ENCODE measurements at regions not wholly inside any gene's neighbourhood (a gene's known extent, or its start where the extent isn't known, plus 50 kb on each side); places are given as distances from the start of the nearest gene placed in this dataset.
"Not testable (repeated sequence)": the region's sequence is repeated elsewhere in the genome, so short reads cannot be mapped to it uniquely, and the experiment has no call there.

GRCh38 chr3:63719796-63720445 lies 67.4 kb downstream of the SNTN start:
- Histone ChIP-seq H3K4me1 (ENCODE audit: insufficient read depth, insufficient read length) (no peaks in the 10 kb centered on the region), H3K27me3 (ENCODE audit: insufficient read depth, insufficient read length) (no peaks in the 10 kb centered on the region), H3K4me3 (ENCODE audit: insufficient read length, low read depth) (no peak overlapping the region), H3K9ac (ENCODE audit: insufficient read length, low read depth) (no peak overlapping the region), H3K9me3 (ENCODE audit: insufficient read depth, low read length) (no peaks in the 10 kb centered on the region), H3K36me3 (ENCODE audit: insufficient read depth, insufficient read length, low read length) (no peaks in the 10 kb centered on the region)
- no peak for DNase-seq (ENCODE audit: low read depth, low spot score)
- TF ChIP-seq SUZ12 (IDR thresholded peaks at IDR 0.05; ENCODE audit: extremely low read depth, insufficient read depth, insufficient read length) (no peak), ZNF274 (IDR thresholded peaks at IDR 0.05; ENCODE audit: low read depth, low read length) (no peak), YY1 (IDR thresholded peaks at IDR 0.05; ENCODE audit: insufficient read depth, insufficient read length) (no peak)

GRCh38 chr3:63720951-63721350 lies 68.5 kb downstream of the SNTN start:
- DNase-seq (ENCODE audit: low read depth, low spot score); H3K36me3 ChIP-seq (ENCODE audit: insufficient read depth, insufficient read length, low read length); H3K9ac ChIP-seq (ENCODE audit: insufficient read length, low read depth); H3K27me3 ChIP-seq (ENCODE audit: insufficient read depth, insufficient read length); H3K4me3 ChIP-seq (ENCODE audit: insufficient read length, low read depth); H3K9me3 ChIP-seq (ENCODE audit: insufficient read depth, low read length); H3K4me1 ChIP-seq (ENCODE audit: insufficient read depth, insufficient read length): not testable (repeated sequence)

- peak; percentile 32 for DNase-seq (ENCODE audit: low read depth, low spot score)
- H3K4me3 ChIP-seq (ENCODE audit: insufficient read length, low read depth) = no peak overlapping the region
Measured at GRCh38 chr3:63724987-63725386, 72.5 kb downstream of the SNTN start.

DNA sequence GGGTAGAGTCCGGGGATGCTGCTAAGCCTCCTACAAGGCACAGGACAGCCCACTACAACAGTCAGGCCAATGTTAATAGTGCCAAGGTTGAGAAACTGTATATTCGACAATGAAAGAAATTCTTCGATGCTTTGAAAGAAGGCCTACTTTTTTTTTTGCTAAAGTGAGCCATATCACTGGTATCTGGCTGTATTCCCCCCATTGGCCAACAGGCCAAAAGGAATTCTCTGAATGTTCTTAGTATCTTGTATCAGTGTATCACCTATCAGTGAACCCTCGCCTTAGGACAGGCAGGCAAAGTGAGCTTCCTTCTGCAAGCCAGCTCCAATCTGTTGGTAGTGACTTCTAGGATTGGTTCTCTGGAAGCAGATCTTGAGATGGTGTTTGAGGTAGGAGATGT lies 74.2 kb downstream of the SNTN start:
- TF ChIP-seq SUZ12 (IDR thresholded peaks at IDR 0.05; ENCODE audit: extremely low read depth, insufficient read depth, insufficient read length) = no peak
- TF ChIP-seq ZNF274 (IDR thresholded peaks at IDR 0.05; ENCODE audit: low read depth, low read length) = no peak
- no peak for TF ChIP-seq YY1 (IDR thresholded peaks at IDR 0.05; ENCODE audit: insufficient read depth, insufficient read length)
- DNase-seq (ENCODE audit: low read depth, low spot score) = no peak
- no peaks in the 10 kb centered on the region for H3K9me3 ChIP-seq (ENCODE audit: insufficient read depth, low read length)
- no peaks in the 10 kb centered on the region for H3K36me3 ChIP-seq (ENCODE audit: insufficient read depth, insufficient read length, low read length)
- no peak overlapping the region for H3K9ac ChIP-seq (ENCODE audit: insufficient read length, low read depth)
- no peaks in the 10 kb centered on the region for H3K4me1 ChIP-seq (ENCODE audit: insufficient read depth, insufficient read length)
- no peaks in the 10 kb centered on the region for H3K27me3 ChIP-seq (ENCODE audit: insufficient read depth, insufficient read length)
- no peak overlapping the region for H3K4me3 ChIP-seq (ENCODE audit: insufficient read length, low read depth)

More at GRCh38 chr3:63724987-63725386, 72.5 kb downstream of the SNTN start:
- Histone ChIP-seq H3K9ac (ENCODE audit: insufficient read length, low read depth) (no peak overlapping the region), H3K36me3 (ENCODE audit: insufficient read depth, insufficient read length, low read length) (no peaks in the 10 kb centered on the region), H3K27me3 (ENCODE audit: insufficient read depth, insufficient read length) (no peaks in the 10 kb centered on the region), H3K4me1 (ENCODE audit: insufficient read depth, insufficient read length) (no peaks in the 10 kb centered on the region), H3K9me3 (ENCODE audit: insufficient read depth, low read length) (no peaks in the 10 kb centered on the region)
- no peak for TF ChIP-seq SUZ12 (IDR thresholded peaks at IDR 0.05; ENCODE audit: extremely low read depth, insufficient read depth, insufficient read length)
- TF ChIP-seq YY1 (IDR thresholded peaks at IDR 0.05; ENCODE audit: insufficient read depth, insufficient read length) = no peak
- no peak for TF ChIP-seq ZNF274 (IDR thresholded peaks at IDR 0.05; ENCODE audit: low read depth, low read length)

DNA sequence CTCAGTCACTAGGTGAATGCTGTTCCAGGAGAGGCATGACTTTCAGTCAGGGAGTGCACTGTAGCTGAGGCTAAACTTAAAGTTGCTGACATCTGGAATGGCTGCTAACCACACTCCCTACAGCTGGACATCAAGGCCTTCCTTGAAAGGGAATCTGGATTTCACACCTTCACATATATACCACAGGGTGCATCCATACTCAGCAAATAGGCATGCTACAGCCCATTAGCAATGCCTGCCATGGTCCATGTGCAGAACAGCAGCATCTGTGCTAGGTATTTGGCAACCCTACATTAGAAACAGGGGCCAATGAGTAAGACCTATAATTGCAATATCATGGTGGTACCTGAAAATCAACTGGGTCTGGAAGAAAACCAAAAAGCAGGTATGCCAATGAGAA lies 74.8 kb downstream of the SNTN start:
- H3K4me3 ChIP-seq (ENCODE audit: insufficient read length, low read depth) = no peak overlapping the region
- peaks cover 4% of the 10 kb centered on the region for H3K9me3 ChIP-seq (ENCODE audit: insufficient read depth, low read length)
- no peaks in the 10 kb centered on the region for H3K27me3 ChIP-seq (ENCODE audit: insufficient read depth, insufficient read length)
- TF ChIP-seq ZNF274 (IDR thresholded peaks at IDR 0.05; ENCODE audit: low read depth, low read length) (no peak), YY1 (IDR thresholded peaks at IDR 0.05; ENCODE audit: insufficient read depth, insufficient read length) (no peak), SUZ12 (IDR thresholded peaks at IDR 0.05; ENCODE audit: extremely low read depth, insufficient read depth, insufficient read length) (no peak)
- no peaks in the 10 kb centered on the region for H3K36me3 ChIP-seq (ENCODE audit: insufficient read depth, insufficient read length, low read length)
- H3K9ac ChIP-seq (ENCODE audit: insufficient read length, low read depth) = no peak overlapping the region
- no peaks in the 10 kb centered on the region for H3K4me1 ChIP-seq (ENCODE audit: insufficient read depth, insufficient read length)
- no peak for DNase-seq (ENCODE audit: low read depth, low spot score)

GRCh38 chr3:63731866-63732265 lies 79.4 kb downstream of the SNTN start:
- TF ChIP-seq ZNF274 (IDR thresholded peaks at IDR 0.05; ENCODE audit: low read depth, low read length) (no peak), SUZ12 (IDR thresholded peaks at IDR 0.05; ENCODE audit: extremely low read depth, insufficient read depth, insufficient read length) (no peak), YY1 (IDR thresholded peaks at IDR 0.05; ENCODE audit: insufficient read depth, insufficient read length) (no peak)
- H3K36me3 ChIP-seq (ENCODE audit: insufficient read depth, insufficient read length, low read length) = no peaks in the 10 kb centered on the region
- H3K9me3 ChIP-seq (ENCODE audit: insufficient read depth, low read length) = peaks cover 9% of the 10 kb centered on the region
- no peaks in the 10 kb centered on the region for H3K4me1 ChIP-seq (ENCODE audit: insufficient read depth, insufficient read length)
- H3K27me3 ChIP-seq (ENCODE audit: insufficient read depth, insufficient read length) = no peaks in the 10 kb centered on the region
- no peak overlapping the region for H3K9ac ChIP-seq (ENCODE audit: insufficient read length, low read depth)
- no peak overlapping the region for H3K4me3 ChIP-seq (ENCODE audit: insufficient read length, low read depth)
- DNase-seq (ENCODE audit: low read depth, low spot score) = no peak

- H3K4me3 ChIP-seq (ENCODE audit: insufficient read length, low read depth); DNase-seq (ENCODE audit: low read depth, low spot score); H3K4me1 ChIP-seq (ENCODE audit: insufficient read depth, insufficient read length); H3K9me3 ChIP-seq (ENCODE audit: insufficient read depth, low read length); H3K9ac ChIP-seq (ENCODE audit: insufficient read length, low read depth); H3K27me3 ChIP-seq (ENCODE audit: insufficient read depth, insufficient read length); H3K36me3 ChIP-seq (ENCODE audit: insufficient read depth, insufficient read length, low read length): not testable (repeated sequence)
Measured at GRCh38 chr3:63733278-63733677, 80.8 kb downstream of the SNTN start.

DNA sequence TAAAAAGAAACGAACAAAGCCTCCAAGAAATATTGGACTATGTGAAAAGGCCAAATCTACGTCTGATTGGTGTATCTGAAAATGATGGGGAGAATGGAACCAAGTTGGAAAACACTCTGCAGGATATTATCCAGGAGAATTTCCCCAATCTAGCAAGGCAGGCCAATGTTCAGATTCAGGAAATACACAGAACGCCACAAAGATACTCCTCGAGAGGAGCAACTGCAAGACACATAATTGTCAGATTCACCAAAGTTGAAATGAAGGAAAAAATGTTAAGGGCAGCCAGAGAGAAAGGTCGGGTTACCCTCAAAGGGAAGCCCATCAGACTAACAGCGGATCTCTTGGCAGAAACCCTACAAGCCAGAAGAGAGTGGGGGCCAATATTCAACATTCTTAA lies 82.2 kb downstream of the SNTN start:
- not testable (repeated sequence) for H3K9ac ChIP-seq (ENCODE audit: insufficient read length, low read depth); H3K36me3 ChIP-seq (ENCODE audit: insufficient read depth, insufficient read length, low read length); H3K4me3 ChIP-seq (ENCODE audit: insufficient read length, low read depth); H3K9me3 ChIP-seq (ENCODE audit: insufficient read depth, low read length); H3K4me1 ChIP-seq (ENCODE audit: insufficient read depth, insufficient read length); DNase-seq (ENCODE audit: low read depth, low spot score); H3K27me3 ChIP-seq (ENCODE audit: insufficient read depth, insufficient read length)

- not testable (repeated sequence) for DNase-seq (ENCODE audit: low read depth, low spot score); H3K9ac ChIP-seq (ENCODE audit: insufficient read length, low read depth); H3K4me1 ChIP-seq (ENCODE audit: insufficient read depth, insufficient read length); H3K4me3 ChIP-seq (ENCODE audit: insufficient read length, low read depth); H3K36me3 ChIP-seq (ENCODE audit: insufficient read depth, insufficient read length, low read length); H3K27me3 ChIP-seq (ENCODE audit: insufficient read depth, insufficient read length); H3K9me3 ChIP-seq (ENCODE audit: insufficient read depth, low read length)
Measured at GRCh38 chr3:63736757-63737156, 82.3 kb upstream of the C3orf49 start.

DNA sequence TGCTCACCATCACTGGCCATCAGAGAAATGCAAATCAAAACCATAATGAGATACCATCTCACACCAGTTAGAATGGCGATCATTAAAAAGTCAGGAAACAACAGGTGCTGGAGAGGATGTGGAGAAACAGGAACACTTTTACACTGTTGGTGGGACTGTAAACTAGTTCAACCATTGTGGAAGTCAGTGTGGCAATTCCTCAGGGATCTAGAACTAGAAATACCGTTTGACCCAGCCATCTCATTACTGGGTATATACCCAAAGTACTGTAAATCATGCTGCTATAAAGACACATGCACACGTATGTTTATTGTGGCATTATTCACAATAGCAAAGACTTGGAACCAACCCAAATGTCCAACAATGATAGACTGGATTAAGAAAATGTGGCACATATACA lies 80.5 kb upstream of the C3orf49 start:
- not testable (repeated sequence) for H3K4me1 ChIP-seq (ENCODE audit: insufficient read depth, insufficient read length); DNase-seq (ENCODE audit: low read depth, low spot score); H3K9ac ChIP-seq (ENCODE audit: insufficient read length, low read depth); H3K4me3 ChIP-seq (ENCODE audit: insufficient read length, low read depth); H3K9me3 ChIP-seq (ENCODE audit: insufficient read depth, low read length); H3K27me3 ChIP-seq (ENCODE audit: insufficient read depth, insufficient read length); H3K36me3 ChIP-seq (ENCODE audit: insufficient read depth, insufficient read length, low read length)
